Sciatic nerve (tissue), 2 donors: ENCODE measurements at regions not wholly inside any gene's neighbourhood (a gene's known extent, or its start where the extent isn't known, plus 50 kb on each side); places are given as distances from the start of the nearest gene placed in this dataset.
"Not testable (repeated sequence)": the region's sequence is repeated elsewhere in the genome, so short reads cannot be mapped to it uniquely, and the experiment has no call there.

Source experiments
- ATAC-seq: fragments of 200-7000 bp; cut with Tn5 transposase; one replicate; pipeline ENCODE4 v1.9.1; 2020; ENCODE audit warnings: mild to moderate bottlenecking, moderate library complexity
- DNase-seq: peaks from one replicate; pipeline ENCODE4 v3.0.0-alpha.2; 2020; ENCODE audit warnings: low spot score
- intact Hi-C: fragments of 100-400 bp; cut with DNase I; formaldehyde crosslinking; loops from one replicate; pipeline ENCODE4 v1.14.2; 2022
- donor health status: DM: no; HTN: no; CAD: no.
- donor health status: DM: no; HTN: no; CAD: no.

DNA sequence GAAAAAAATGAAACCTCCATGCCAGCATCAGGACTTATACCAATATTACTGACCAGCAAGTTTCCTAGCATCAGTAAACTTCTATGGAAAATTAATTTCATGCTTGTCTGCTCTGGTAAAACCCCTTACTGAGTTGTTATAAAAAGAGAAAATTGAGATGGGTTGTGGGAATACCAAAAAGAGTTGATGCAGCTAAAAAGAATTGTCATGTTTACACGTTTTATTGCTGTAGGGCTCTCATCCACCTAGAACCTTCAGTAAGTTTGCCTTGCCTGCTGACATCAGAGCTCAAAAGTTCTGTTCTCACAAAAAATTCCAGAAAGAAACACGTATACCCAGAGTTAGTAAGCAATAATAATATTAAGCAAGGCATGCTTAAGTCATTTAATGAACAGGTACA lies 641.3 kb upstream of the ZNF385D start:
- ATAC-seq (no peak), DNase-seq (no peak)
- intact Hi-C loops: no loop called here

DNA sequence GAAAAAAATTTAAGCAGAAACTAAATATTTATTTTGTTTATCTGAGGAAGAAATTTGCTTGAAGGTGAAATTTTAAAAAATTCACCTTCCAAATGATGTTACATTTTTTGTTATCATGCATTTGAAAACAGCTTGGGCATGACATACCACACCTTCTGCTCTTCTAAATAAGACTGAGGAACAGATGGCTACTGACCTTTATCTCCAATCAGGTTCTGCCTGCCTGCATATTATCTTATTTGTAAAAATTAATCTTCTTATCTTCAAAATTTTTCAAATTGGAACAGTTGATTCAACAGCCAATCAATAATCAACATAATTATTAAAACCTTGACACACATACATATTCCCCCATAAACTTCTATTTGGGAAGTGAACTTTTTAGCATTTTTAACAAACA lies 641.8 kb upstream of the ZNF385D start:
- no peak for ATAC-seq
- DNase-seq: no peak
- intact Hi-C loops: no loop called here

DNA sequence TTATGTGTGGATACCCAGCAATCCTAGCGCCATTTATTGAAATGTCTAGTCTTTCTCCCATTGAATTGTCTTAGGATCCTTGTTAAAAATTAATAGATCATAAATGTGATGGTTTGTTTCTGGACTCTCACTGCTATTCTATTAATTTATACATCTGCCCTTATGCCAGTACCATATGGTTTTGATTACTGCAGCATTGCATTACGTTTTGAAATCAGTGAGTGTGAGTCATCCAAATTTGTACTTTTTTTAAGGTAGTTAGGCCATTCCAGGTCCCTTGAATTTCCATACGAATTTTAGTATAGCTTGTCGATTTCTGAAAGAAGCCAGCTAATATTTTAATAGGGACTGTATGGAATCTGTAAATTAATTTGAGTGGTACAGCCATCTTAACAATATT lies 648.6 kb upstream of the ZNF385D start:
- intact Hi-C loops: no loop called here
- DNase-seq: no peak
- no peak for ATAC-seq

DNA sequence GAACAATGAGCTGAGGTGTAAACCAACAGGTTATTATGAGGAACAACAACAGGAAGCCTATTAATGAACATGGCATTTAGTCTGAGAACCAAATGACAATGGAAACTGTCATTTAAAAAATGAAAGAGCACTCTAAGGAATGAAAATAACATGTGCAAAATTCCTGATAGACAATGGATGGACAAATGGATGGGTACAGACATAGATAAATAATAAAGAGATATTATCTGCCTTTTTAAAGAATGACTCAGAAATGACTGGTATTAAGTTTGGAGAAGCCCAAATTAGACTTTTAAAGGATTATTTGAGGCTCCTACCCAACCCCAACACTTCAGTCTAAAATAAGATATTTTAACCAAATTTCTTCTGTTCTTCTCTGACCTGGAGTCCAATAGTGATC lies 650.5 kb upstream of the ZNF385D start:
- no peak for DNase-seq
- intact Hi-C loops: no loop called here
- ATAC-seq: no peak

DNA sequence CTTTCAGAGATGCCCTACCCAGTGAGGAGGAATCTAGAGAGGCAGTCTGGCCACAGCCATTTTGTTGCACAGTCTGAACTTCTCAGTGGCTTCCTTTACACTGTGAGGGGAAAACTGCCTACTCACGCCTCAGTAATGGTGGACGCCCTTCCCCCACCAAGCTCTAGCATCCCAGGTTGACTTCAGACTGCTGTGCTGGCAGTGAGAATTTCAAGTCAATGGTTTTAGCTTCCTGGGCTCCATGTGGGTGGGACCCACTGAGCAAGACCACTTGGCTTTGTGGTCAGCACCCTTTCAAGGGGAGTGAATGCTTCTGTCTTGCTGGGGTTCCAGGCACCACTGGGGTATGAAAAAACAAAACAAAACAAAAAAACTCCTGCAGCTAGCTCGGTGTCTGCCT lies 663.2 kb upstream of the ZNF385D start:
- DNase-seq: no peak
- no peak for ATAC-seq
- intact Hi-C loops: no loop called here

DNA sequence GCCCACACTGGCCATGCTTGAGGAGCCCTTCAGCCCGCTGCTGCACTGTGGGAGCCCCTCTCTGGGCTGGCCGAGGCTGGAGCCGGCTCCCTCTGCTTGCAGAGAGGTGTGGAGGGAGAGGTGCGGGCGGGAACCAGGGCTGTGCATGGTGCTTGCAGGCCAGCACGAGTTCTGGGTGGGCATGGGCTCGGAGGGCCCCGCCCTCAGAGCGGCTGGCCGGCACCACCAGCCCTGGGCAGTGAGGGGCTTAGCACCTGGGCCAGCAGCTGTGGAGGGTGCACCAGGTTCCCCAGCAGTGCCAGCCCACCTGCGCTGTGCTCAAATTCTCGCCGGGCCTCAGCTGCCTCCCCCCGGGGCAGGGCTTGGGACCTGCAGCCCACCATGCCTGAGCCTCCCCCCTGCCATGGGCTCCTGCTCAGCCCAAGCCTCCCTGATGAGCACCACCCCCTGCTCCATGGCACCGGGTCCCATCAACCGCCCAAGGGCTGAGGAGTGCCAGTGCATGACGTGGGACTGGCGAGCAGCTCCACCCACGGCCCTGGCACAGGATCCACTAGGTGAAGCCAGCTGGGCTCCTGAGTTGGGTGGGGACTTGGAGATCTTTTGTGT lies 665.9 kb upstream of the ZNF385D start:
- intact Hi-C loops, ATAC-seq, DNase-seq: not testable (repeated sequence)

DNA sequence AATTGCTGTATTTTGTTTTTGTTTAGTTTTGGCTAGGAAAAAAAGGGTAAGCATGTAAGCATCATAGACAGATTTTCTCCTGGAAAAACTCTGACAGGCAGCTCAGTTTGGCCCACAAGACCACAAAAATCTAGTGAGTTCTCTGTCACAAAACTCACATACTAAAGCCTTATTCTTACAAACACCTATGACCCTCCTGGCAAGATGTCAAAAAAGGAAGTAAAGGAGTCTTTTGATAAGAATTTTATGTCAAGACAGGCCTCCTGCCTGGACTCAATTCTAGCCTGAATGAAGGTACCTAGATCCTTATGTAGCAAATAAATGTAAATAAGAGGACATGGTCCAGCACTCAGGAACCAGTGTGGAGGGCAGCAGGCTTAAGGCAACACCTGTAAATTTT lies 668.3 kb upstream of the ZNF385D start:
- ATAC-seq: no peak
- intact Hi-C loops: no loop called here
- DNase-seq: no peak

DNA sequence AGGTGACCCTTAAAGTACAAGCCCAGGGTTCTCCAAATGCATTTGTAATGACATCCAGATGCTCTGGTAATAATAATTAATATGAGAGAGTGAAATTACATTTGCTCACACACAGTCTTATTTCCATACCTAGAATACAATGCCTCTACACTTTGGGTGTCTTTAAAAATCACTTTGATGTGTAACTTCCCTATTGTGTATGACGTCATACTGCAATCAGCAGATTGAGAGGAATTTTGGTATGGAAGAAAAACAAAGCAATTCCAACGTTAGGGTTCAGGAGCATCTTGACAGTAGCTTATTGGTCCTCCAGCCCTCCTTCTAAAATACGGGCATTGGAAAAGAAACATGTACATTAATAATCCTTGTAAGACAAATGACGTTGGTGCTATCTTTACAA lies 670.6 kb upstream of the ZNF385D start:
- no peak for ATAC-seq
- intact Hi-C loops: no loop called here

DNA sequence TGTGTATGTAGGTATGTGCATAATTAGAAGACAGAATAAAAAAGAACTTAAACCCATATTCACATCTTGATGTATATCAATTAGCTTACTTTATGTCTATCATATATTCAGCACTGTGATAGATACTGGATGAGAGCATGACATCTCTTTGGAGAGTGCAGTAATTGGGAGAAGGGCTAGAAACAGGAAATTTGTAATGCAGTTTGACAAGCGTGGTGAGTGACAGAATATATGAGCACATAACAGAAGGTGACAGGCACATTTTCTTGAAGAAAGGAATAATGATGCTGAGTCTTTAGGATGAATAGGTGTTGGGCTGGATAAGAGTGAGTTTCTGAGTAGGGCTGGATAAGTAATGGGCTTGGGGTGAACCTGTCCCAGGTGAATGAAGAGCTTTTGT lies 680.3 kb upstream of the ZNF385D start:
- no peak for ATAC-seq
- intact Hi-C loops: no loop called here

More for the DNA sequence above, 670.6 kb upstream of the ZNF385D start:
- DNase-seq: no peak

DNA sequence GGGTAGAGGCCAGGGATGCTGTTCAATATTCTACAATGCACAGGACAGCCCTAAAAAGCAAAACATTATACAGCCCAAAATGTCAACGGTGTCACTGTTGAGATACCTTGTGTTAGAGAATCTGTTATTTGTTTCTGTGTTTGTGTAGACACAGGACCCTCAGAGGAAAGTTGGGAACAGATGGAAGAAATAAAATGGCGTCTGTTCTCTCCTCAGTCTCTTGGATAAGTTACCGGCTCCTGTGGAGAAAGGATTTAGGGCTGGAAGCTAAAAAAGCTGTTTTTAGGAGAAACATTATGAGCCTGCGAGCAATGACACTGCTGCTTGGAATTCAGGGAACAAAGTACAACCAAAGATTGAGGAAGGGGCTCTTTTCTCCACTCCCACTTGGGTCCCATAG lies 688.6 kb upstream of the ZNF385D start:
- DNase-seq (no peak), ATAC-seq (no peak)
- intact Hi-C loops: no loop called here

More for the DNA sequence above, 680.3 kb upstream of the ZNF385D start:
- no peak for DNase-seq

DNA sequence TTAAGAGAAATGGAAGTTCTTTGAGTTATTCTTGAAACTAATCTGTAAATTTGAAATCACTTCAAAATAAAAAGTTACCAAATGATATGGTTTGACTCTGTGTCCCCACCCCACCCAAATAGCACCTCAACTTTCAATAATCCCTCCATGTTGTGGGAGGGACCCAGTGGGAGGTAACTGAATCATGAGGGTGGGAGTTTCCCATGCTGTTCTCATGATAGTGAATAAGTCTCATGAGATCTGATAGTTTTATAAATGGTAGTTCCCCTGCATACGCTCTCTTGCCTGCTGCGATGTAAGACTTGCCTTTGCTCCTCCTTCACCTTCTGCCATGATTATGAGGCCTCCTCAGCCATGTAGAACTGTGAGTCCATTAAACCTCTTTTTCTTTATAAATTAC lies 690.7 kb upstream of the ZNF385D start:
- ATAC-seq (no peak), DNase-seq (no peak)
- intact Hi-C loops: no loop called here

DNA sequence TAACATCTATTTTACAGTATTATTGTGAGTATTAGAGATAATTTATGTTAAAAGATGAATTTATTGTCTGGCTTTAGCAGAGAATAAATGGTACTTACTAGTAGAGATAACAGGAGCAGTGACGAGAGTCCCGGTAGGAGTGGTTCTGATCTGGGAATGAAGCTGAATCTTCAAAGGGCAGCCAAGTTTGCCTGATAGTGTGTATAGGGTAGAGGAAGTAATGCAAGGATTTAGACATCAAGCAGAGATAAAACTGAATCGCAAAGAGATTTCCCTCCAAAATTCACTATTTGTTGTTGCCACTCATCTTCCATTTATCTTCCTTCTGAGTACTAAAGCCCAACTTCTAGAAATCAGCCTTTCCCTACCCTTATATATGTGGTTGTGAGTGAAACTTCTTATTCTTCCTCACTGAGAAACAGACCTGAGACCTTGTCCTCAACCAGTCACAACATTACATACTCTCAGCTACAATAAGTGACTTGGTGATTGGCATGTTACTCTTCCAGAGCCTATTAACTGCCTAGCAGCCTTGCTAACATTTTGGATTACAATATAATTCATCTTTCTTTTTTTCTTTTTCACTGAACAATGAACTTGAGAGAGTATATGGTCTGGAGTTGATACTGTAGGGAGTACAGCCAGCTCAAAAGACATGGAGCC lies 692.7 kb upstream of the ZNF385D start:
- ATAC-seq (no peak), DNase-seq (no peak)
- intact Hi-C loops: no loop called here

DNA sequence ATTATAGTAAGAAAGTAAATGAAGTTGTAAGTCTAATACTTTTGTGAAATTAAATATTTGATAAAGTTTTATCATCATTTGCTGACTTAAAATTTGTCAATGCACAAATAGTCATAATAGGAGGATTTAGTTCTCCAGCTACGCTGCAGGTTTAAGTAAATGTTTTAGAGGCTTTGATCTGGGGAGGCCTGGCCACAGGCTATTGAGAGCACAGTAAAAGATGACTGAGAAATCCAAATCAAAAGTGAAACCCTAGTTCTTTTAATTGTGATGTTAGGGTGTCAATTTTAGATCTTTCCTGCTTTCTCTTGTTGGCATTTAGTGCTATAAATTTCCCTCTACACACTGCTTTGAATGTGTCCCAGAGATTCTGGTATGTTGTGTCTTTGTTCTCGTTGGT lies 694.3 kb upstream of the ZNF385D start:
- DNase-seq, ATAC-seq, intact Hi-C loops: not testable (repeated sequence)

DNA sequence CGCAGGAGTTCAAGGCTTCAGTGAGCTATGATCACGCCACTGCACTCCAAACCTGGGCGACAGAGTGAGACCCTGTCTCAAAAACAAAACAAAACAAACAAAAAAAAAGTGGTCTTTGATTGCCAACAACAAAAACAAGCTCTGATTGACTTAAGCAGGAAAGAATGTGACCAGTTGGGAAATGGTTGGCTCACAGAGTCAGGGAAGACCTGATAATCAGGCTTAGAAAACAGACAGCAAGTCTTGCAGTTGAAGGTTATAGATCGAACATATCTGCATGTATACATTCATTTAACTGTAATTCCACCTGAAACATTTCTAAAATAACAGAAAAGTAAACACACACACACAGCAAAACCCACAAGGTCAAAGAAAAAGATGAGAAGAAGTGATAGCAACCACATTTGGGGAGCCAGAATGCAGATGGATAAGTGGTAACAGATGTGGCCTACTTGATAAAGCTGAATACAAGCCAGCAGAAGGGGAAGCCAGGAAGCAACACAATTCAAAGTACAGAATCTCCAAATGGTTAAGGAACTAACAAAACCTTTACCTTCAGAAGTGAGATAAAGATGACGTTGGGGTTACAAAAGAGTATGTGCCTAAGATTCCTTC lies 699.9 kb upstream of the ZNF385D start:
- intact Hi-C loops: no loop called here
- ATAC-seq: peak; percentile 94
- no peak for DNase-seq

DNA sequence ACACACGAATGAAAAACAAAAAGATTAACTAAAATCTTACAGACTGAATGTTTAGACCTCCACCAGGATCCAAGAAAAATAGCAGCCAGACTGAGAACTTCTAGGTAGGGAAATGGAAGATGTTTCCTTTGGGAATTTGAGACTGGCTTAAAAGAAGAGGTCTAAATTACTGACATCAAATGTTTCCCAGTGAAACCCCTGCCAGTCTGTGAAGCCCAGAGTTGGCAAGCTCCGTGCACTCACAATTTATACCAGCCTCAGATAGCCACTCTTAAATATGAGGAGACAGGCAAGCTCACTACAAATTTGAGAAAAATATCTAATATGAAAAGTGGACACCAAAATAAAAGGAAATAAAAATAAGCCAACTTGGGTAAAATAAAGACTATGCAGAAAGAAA lies 700.5 kb upstream of the ZNF385D start:
- ATAC-seq (peak; percentile 41), DNase-seq (no peak)
- intact Hi-C loops: no loop called here

DNA sequence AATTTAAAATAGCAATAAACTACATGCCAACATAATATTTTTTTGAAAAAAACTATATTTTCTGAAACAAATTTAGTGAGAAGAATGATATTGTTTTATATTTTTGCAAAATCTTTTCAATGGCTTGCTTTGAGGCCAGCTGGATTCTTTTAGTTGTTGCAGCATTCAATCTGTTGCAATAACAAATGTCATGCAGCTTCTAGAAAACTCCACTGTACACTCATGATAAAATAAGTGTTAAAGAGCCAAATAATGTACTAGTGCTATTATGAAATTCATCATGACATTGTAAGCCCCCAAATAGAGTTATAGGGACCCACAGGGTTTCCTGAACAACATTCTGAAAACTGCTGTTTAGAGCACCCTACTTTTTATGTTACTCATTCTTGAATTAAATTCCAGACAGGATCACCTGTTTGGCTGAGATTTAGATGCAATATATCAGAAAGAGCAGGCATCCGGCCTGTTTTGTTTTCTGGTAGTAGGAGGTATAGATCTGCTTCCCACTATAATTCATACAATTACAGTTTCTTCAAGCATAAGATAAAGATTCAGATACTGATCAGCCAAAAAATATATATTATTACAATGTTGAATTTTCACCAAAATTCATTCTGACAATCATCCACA lies 703.0 kb upstream of the ZNF385D start:
- ATAC-seq: no peak
- no peak for DNase-seq
- intact Hi-C loops: no loop called here

DNA sequence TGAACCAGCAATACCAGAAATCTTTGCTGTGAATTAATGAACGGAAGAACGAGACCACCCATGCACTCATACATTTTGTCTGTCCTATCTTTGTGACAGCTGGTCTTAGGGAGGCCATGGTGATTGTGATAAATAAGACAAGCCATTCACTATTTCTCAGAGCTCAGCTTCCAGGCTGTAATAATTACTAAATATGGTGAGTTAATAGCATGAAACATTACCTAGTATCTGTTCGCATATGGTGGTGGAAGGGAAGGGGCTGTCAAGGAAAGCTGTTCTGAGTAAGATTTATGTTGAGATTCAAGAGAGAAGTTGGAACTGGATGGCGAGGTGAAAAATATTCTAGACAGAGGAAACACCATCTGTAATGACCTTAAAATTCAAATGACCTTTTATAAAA lies 719.0 kb upstream of the ZNF385D start:
- ATAC-seq: no peak

DNA sequence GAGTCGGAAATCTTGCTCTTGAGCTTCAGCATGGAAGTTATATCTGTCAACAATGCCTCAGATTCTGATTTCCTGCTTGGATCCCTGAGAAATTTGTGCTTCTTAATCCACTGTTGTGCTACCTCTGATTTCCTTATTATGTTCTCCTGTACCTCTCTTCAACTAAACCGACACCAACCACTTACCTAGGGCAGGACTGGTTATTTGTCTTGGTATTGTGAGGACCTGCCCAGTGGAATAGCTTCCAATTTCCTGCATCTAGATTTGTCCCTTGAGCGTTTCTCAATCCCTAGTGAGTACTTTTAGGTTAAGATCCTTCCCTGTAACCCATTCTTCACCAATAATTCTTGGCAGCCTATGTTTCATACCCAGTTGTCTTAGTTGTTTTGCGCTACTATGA lies 720.5 kb upstream of the ZNF385D start:
- no peak for DNase-seq
- no peak for ATAC-seq
- intact Hi-C loops: no loop called here

More for the DNA sequence above, 719.0 kb upstream of the ZNF385D start:
- intact Hi-C loops: no loop called here
- no peak for DNase-seq

DNA sequence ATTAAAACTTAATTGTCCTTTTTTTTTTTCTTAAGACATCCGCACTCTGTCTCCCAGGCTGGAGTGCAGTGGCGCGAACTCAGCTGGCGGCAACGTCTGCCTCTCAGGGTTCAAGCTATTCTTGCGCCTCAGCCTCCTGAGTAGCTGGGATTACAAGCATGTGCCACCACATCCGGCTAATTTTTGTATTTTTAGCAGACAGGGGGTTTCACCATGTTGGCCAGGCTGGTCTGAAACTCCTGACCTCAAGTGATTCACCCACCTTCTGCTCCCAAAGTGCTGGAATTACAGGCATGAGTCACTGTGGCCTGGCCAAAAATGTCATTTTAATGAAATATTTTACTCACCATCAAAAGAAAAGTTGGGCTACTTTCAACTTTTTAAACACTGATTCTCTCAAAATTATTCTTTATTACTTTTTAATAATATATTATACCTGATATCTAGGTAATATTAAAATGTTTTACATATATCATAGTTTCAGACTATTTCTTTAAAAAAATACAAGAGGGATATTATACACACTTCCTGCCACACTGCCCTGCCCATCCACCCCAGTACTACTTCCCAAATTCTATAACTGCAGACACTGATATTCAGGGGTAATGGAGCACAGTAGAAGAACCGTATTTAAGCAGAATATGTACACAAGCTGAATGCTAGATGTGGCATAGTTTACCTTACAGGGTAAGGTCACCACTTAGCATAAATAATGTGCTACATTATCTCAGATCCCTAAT lies 723.9 kb upstream of the ZNF385D start:
- intact Hi-C loops: no loop called here
- DNase-seq: no peak
- ATAC-seq: no peak
